Skeletal muscle satellite cell (primary cell): ENCODE measurements at regions not wholly inside any gene's neighbourhood (a gene's known extent, or its start where the extent isn't known, plus 50 kb on each side); places are given as distances from the start of the nearest gene placed in this dataset.

Source experiments
- H3K27me3 ChIP-seq: 2 replicates; pipeline ENCODE4 v1.7.0; 2013; ENCODE audit warnings: low read length; ENCODE audit not compliant: control insufficient read depth, insufficient read depth
- H3K36me3 ChIP-seq: 2 replicates; pipeline ENCODE4 v1.7.0; 2013; ENCODE audit warnings: mild to moderate bottlenecking, control low read depth, low read length; ENCODE audit not compliant: insufficient read depth
- H3K4me1 ChIP-seq: 2 replicates; pipeline ENCODE4 v1.7.0; 2013; ENCODE audit warnings: low read length; ENCODE audit not compliant: control insufficient read depth, insufficient read depth
- H3K4me2 ChIP-seq: 2 replicates; pipeline ENCODE4 v1.7.0; 2013; ENCODE audit warnings: mild to moderate bottlenecking, low read length
- H3K4me3 ChIP-seq: 2 replicates; pipeline ENCODE4 v1.7.0; 2013; ENCODE audit warnings: low read length
- H3K9ac ChIP-seq: 2 replicates; pipeline ENCODE4 v1.7.0; 2013; ENCODE audit warnings: mild to moderate bottlenecking, low read depth, low read length, moderate library complexity
- H3K9me3 ChIP-seq: replicated peaks from 2 replicates; pipeline ENCODE4 v1.7.0; 2013; ENCODE audit warnings: mild to moderate bottlenecking, control low read depth, low read length

GRCh38 chr1:30375156-30375555 lies 348.2 kb downstream of the MATN1 start:
- Histone ChIP-seq H3K36me3 (no peaks in the 10 kb centered on the region), H3K4me1 (peaks cover 16% of the 10 kb centered on the region), H3K9ac (no peak overlapping the region), H3K9me3 (no peaks in the 10 kb centered on the region), H3K4me3 (no peak overlapping the region), H3K4me2 (no peak overlapping the region), H3K27me3 (no peaks in the 10 kb centered on the region)

GRCh38 chr1:30374400-30375070 lies 348.9 kb downstream of the MATN1 start:
- Histone ChIP-seq H3K4me2 (no peak overlapping the region), H3K36me3 (no peaks in the 10 kb centered on the region), H3K4me1 (peaks cover 15% of the 10 kb centered on the region), H3K9ac (no peak overlapping the region), H3K27me3 (no peaks in the 10 kb centered on the region), H3K4me3 (no peak overlapping the region), H3K9me3 (no peaks in the 10 kb centered on the region)

- Histone ChIP-seq H3K9ac (no peak overlapping the region), H3K4me3 (no peak overlapping the region), H3K4me1 (peaks cover 7% of the 10 kb centered on the region), H3K27me3 (no peaks in the 10 kb centered on the region), H3K4me2 (no peak overlapping the region), H3K9me3 (no peaks in the 10 kb centered on the region), H3K36me3 (no peaks in the 10 kb centered on the region)
Observed at GRCh38 chr1:30373471-30374399, 349.6 kb downstream of the MATN1 start.

- peaks cover under 1% of the 10 kb centered on the region for H3K4me1 ChIP-seq
- H3K4me3 ChIP-seq: no peak overlapping the region
- no peak overlapping the region for H3K4me2 ChIP-seq
- no peaks in the 10 kb centered on the region for H3K27me3 ChIP-seq
- H3K9ac ChIP-seq: no peak overlapping the region
- H3K36me3 ChIP-seq: no peaks in the 10 kb centered on the region
- no peaks in the 10 kb centered on the region for H3K9me3 ChIP-seq
Observed at GRCh38 chr1:30372792-30373433, 350.5 kb downstream of the MATN1 start.

- no peak overlapping the region for H3K9ac ChIP-seq
- H3K27me3 ChIP-seq: no peaks in the 10 kb centered on the region
- H3K4me1 ChIP-seq: no peaks in the 10 kb centered on the region
- H3K36me3 ChIP-seq: no peaks in the 10 kb centered on the region
- H3K9me3 ChIP-seq: no peaks in the 10 kb centered on the region
- H3K4me2 ChIP-seq: no peak overlapping the region
- no peak overlapping the region for H3K4me3 ChIP-seq
Observed at GRCh38 chr1:30371888-30372791, 351.2 kb downstream of the MATN1 start.

GRCh38 chr1:30371179-30371788 lies 352.1 kb downstream of the MATN1 start:
- Histone ChIP-seq H3K27me3 (no peaks in the 10 kb centered on the region), H3K9ac (no peak overlapping the region), H3K4me1 (no peaks in the 10 kb centered on the region), H3K4me2 (no peak overlapping the region), H3K9me3 (no peaks in the 10 kb centered on the region), H3K4me3 (no peak overlapping the region), H3K36me3 (no peaks in the 10 kb centered on the region)

GRCh38 chr1:30368651-30369240 lies 354.6 kb downstream of the MATN1 start:
- Histone ChIP-seq H3K9ac (no peak overlapping the region), H3K4me2 (no peak overlapping the region), H3K4me1 (no peaks in the 10 kb centered on the region), H3K4me3 (no peak overlapping the region), H3K36me3 (no peaks in the 10 kb centered on the region), H3K9me3 (no peaks in the 10 kb centered on the region), H3K27me3 (no peaks in the 10 kb centered on the region)

GRCh38 chr1:30366911-30367310 lies 356.5 kb downstream of the MATN1 start:
- Histone ChIP-seq H3K9me3 (no peaks in the 10 kb centered on the region), H3K27me3 (no peaks in the 10 kb centered on the region), H3K4me2 (no peak overlapping the region), H3K36me3 (no peaks in the 10 kb centered on the region), H3K4me3 (no peak overlapping the region), H3K9ac (no peak overlapping the region), H3K4me1 (no peaks in the 10 kb centered on the region)

GRCh38 chr1:30366199-30366598 lies 357.2 kb downstream of the MATN1 start:
- no peak overlapping the region for H3K4me3 ChIP-seq
- H3K4me1 ChIP-seq: no peaks in the 10 kb centered on the region
- H3K9ac ChIP-seq: no peak overlapping the region
- no peaks in the 10 kb centered on the region for H3K9me3 ChIP-seq
- H3K4me2 ChIP-seq: no peak overlapping the region
- no peaks in the 10 kb centered on the region for H3K36me3 ChIP-seq
- H3K27me3 ChIP-seq: no peaks in the 10 kb centered on the region

- Histone ChIP-seq H3K9ac (no peak overlapping the region), H3K4me3 (no peak overlapping the region), H3K4me1 (no peaks in the 10 kb centered on the region), H3K36me3 (no peaks in the 10 kb centered on the region), H3K27me3 (no peaks in the 10 kb centered on the region), H3K9me3 (no peaks in the 10 kb centered on the region), H3K4me2 (no peak overlapping the region)
Observed at GRCh38 chr1:30365596-30365995, 357.8 kb downstream of the MATN1 start.
